ENCODE measurements at regions not wholly inside any gene's neighbourhood (a gene's known extent, or its start where the extent isn't known, plus 50 kb on each side); places are given as distances from the start of the nearest gene placed in this dataset.

GRCh38 chr6:92473056-92473455 lies 946.3 kb downstream of the EPHA7 start:
- DNase-seq (ENCODE audit: low read depth): no peak
- TF ChIP-seq, protein P1, sequence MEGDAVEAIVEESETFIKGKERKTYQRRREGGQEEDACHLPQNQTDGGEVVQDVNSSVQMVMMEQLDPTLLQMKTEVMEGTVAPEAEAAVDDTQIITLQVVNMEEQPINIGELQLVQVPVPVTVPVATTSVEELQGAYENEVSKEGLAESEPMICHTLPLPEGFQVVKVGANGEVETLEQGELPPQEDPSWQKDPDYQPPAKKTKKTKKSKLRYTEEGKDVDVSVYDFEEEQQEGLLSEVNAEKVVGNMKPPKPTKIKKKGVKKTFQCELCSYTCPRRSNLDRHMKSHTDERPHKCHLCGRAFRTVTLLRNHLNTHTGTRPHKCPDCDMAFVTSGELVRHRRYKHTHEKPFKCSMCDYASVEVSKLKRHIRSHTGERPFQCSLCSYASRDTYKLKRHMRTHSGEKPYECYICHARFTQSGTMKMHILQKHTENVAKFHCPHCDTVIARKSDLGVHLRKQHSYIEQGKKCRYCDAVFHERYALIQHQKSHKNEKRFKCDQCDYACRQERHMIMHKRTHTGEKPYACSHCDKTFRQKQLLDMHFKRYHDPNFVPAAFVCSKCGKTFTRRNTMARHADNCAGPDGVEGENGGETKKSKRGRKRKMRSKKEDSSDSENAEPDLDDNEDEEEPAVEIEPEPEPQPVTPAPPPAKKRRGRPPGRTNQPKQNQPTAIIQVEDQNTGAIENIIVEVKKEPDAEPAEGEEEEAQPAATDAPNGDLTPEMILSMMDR (IDR thresholded peaks at IDR 0.05; ENCODE audit: low read depth, low read length, missing control alignments): no peak
- H3K4me3 ChIP-seq (ENCODE audit: low read depth, low read length): no peak overlapping the region

DNA sequence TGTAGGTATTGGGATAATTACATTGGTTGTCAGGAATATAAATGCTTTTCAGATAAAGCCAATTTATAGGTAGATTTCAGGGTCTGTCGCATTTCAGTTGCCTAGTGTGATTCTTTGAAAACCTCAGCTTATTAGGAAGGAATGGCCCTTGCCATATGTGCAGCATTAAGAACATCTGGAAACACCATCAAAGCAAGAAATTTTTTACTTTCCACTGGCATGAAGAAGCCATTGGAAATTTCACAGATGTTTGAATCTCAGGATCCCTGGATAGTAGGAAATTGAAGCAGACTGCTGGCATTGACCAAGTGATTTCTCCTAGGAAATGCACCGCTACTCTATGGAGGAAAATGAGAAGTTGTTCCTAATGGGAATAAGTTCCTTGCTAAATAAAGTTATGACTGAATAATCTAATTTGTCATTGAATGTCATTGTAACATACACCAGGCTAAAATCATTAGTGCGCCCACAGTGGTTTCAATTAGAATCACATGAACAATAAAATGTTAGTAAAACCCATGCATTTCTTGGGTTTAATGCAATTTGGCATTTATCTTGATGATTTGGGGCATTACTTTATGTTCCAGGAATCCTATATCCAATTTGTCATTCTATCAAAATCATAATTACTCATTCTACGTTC lies 950.1 kb downstream of the EPHA7 start:
- no peak for DNase-seq (ENCODE audit: low read depth)
- TF ChIP-seq, protein P1 (IDR thresholded peaks at IDR 0.05; ENCODE audit: low read depth, low read length, missing control alignments): no peak
- H3K4me3 ChIP-seq (ENCODE audit: low read depth, low read length): no peak overlapping the region

GRCh38 chr6:92468066-92468465 lies 951.3 kb downstream of the EPHA7 start:
- no peak overlapping the region for H3K4me3 ChIP-seq (ENCODE audit: low read depth, low read length)
- DNase-seq (ENCODE audit: low read depth): no peak
- TF ChIP-seq, protein P1 (IDR thresholded peaks at IDR 0.05; ENCODE audit: low read depth, low read length, missing control alignments): no peak

DNA sequence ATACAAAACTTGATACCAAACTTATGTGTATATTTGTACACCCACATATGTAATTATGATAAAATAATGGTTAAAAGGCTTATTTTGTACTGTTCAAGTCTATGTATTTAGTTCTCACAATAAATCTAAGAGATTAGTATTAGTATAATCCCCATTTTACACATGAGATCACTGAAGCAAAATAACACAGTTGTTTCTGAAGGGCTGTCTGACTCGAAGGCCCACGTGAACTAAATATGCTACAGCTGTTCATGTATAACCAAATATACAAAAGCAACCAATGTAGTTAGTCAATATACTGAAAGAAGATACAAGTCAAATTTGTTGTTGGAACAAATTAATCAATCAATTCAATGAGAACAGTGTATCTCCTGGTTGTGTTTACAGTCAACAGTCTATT lies 959.2 kb downstream of the EPHA7 start:
- TF ChIP-seq, protein P1 (IDR thresholded peaks at IDR 0.05; ENCODE audit: low read depth, low read length, missing control alignments): no peak
- H3K4me3 ChIP-seq (ENCODE audit: low read depth, low read length): no peak overlapping the region
- DNase-seq (ENCODE audit: low read depth): no peak

DNA sequence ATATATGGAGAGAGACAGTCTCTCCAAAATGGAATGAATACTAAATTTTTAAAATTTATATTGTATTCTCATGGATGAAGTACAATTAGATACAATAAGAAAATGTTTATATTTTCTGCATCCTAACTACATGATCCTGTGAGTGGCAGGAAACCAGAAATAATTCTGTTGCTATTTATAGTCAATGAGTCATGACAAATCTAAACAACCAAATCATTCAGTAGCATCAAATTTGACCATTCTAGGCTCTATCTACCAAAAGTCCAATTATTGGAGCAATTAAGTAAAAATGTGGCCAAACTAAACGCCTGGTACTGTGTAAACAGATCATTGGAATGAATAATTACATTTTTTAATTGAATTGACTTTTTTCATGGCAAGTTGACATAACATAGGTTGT lies 959.8 kb downstream of the EPHA7 start:
- no peak for DNase-seq (ENCODE audit: low read depth)
- no peak overlapping the region for H3K4me3 ChIP-seq (ENCODE audit: low read depth, low read length)
- TF ChIP-seq, protein P1 (IDR thresholded peaks at IDR 0.05; ENCODE audit: low read depth, low read length, missing control alignments): no peak

DNA sequence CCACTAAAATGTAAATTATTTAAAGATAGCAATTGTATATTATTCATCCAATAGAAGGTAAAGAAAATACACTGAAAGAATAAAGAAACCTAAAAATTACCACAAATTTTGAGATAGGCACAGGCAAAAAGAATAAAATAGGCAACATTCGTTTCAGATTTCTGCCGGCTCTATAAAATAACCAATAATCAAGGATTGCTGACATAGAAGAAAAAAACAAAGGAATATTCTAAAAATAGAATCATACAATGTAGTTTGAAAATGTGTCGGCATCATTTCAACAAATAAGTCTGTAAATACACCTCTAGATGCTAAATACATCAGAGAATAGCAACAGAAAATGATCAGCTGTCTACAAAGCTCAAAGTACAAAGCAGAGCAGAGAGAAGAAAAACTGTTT lies 973.3 kb downstream of the EPHA7 start:
- TF ChIP-seq, protein P1 (IDR thresholded peaks at IDR 0.05; ENCODE audit: low read depth, low read length, missing control alignments): no peak

GRCh38 chr6:92433911-92434310 lies 985.4 kb downstream of the EPHA7 start:
- H3K4me3 ChIP-seq (ENCODE audit: low read depth, low read length): no peak overlapping the region
- TF ChIP-seq, protein P1 (IDR thresholded peaks at IDR 0.05; ENCODE audit: low read depth, low read length, missing control alignments): no peak
- DNase-seq (ENCODE audit: low read depth): no peak

More for the DNA sequence above, 973.3 kb downstream of the EPHA7 start:
- DNase-seq (ENCODE audit: low read depth): no peak
- H3K4me3 ChIP-seq (ENCODE audit: low read depth, low read length): no peak overlapping the region
